Sciatic nerve (tissue), 2 donors: ENCODE measurements at regions not wholly inside any gene's neighbourhood (a gene's known extent, or its start where the extent isn't known, plus 50 kb on each side); places are given as distances from the start of the nearest gene placed in this dataset.
A peak's percentile ranks its signal among the peaks of the same experiment; 100 is the strongest.

Experiments used
- ATAC-seq: fragments of 200-7000 bp; cut with Tn5 transposase; one replicate; pipeline ENCODE4 v1.9.1; 2020; ENCODE audit warnings: mild to moderate bottlenecking, moderate library complexity
- DNase-seq: peaks from one replicate; pipeline ENCODE4 v3.0.0-alpha.2; 2020; ENCODE audit warnings: low spot score
- intact Hi-C: fragments of 100-400 bp; cut with DNase I; formaldehyde crosslinking; loops from one replicate; pipeline ENCODE4 v1.14.2; 2022
- donor health status: DM: no; HTN: no; CAD: no.
- donor health status: DM: no; HTN: no; CAD: no.

GRCh38 chr2:10234409-10235094, 68.2 kb upstream of the HPCAL1 start:
- ATAC-seq (no peak), DNase-seq (no peak)
- intact Hi-C loops: no loop called here

GRCh38 chr2:10235099-10235908, 67.4 kb upstream of the HPCAL1 start:
- peak; percentile 46 for DNase-seq
- intact Hi-C loops: no loop called here
- no peak for ATAC-seq

GRCh38 chr2:10235909-10236550, 66.7 kb upstream of the HPCAL1 start:
- no peak for ATAC-seq
- intact Hi-C loops: no loop called here
- DNase-seq: peak; percentile 28

- DNase-seq (peak; percentile 33), ATAC-seq (no peak)
- intact Hi-C loops: no loop called here
Measured at GRCh38 chr2:10236571-10237391, 65.9 kb upstream of the HPCAL1 start.

- intact Hi-C loops: no loop called here
- DNase-seq (no peak), ATAC-seq (no peak)
Measured at GRCh38 chr2:10237392-10238321, 65.0 kb upstream of the HPCAL1 start.

- no peak for DNase-seq
- no peak for ATAC-seq
- intact Hi-C loops: no loop called here
Measured at GRCh38 chr2:10238396-10238795, 64.3 kb upstream of the HPCAL1 start.

GRCh38 chr2:10238991-10239485, 63.7 kb upstream of the HPCAL1 start:
- DNase-seq (peak; percentile 14), ATAC-seq (no peak)
- intact Hi-C loops: no loop called here

- DNase-seq: peak; percentile 26
- intact Hi-C loops: no loop called here
- ATAC-seq: no peak
Measured at GRCh38 chr2:10239561-10239967, 63.1 kb upstream of the HPCAL1 start.

- ATAC-seq (no peak), DNase-seq (no peak)
- intact Hi-C loops: no loop called here
Measured at GRCh38 chr2:10240161-10240681, 62.5 kb upstream of the HPCAL1 start.

GRCh38 chr2:10240911-10241610, 61.6 kb upstream of the HPCAL1 start:
- DNase-seq (peak; percentile 47), ATAC-seq (no peak)
- intact Hi-C loops: no loop called here

GRCh38 chr2:10241641-10242430, 60.9 kb upstream of the HPCAL1 start:
- intact Hi-C loops: no loop called here
- DNase-seq (peak; percentile 36), ATAC-seq (no peak)

- DNase-seq (no peak), ATAC-seq (no peak)
- intact Hi-C loops: no loop called here
Measured at GRCh38 chr2:10242451-10242850, 60.3 kb upstream of the HPCAL1 start.

- DNase-seq: peak; percentile 45
- intact Hi-C loops: no loop called here
- ATAC-seq: peak; percentile 20
Measured at GRCh38 chr2:10242998-10243925, 59.4 kb upstream of the HPCAL1 start.

GRCh38 chr2:10243926-10244270, 58.8 kb upstream of the HPCAL1 start:
- DNase-seq (peak; percentile 34), ATAC-seq (no peak)
- intact Hi-C loops: no loop called here

GRCh38 chr2:10245021-10245420, 57.7 kb upstream of the HPCAL1 start:
- peak; percentile 17 for DNase-seq
- intact Hi-C loops: no loop called here
- ATAC-seq: no peak

GRCh38 chr2:10245661-10246060, 57.0 kb upstream of the HPCAL1 start:
- intact Hi-C loops: no loop called here
- ATAC-seq (no peak), DNase-seq (peak; percentile 28)
